ENCODE measurements at regions not wholly inside any gene's neighbourhood (a gene's known extent, or its start where the extent isn't known, plus 50 kb on each side); places are given as distances from the start of the nearest gene placed in this dataset.
"Not testable (repeated sequence)": the region's sequence is repeated elsewhere in the genome, so short reads cannot be mapped to it uniquely, and the experiment has no call there.

- Histone ChIP-seq H4K20me1 (ENCODE audit: low read length) (no peaks in the 10 kb centered on the region), H3K27ac (ENCODE audit: low read length) (no peak overlapping the region), H3K4me1 (ENCODE audit: insufficient read depth, low read length) (no peaks in the 10 kb centered on the region), H3K4me3 (ENCODE audit: low read length) (no peak overlapping the region), H3K36me3 (ENCODE audit: low read depth, low read length) (no peaks in the 10 kb centered on the region), H3F3A (ENCODE audit: low read length, unreplicated experiment) (no peaks in the 10 kb centered on the region), H3K9me2 (replicated peaks; ENCODE audit: low read length) (no peaks in the 10 kb centered on the region), H3K27me3 (ENCODE audit: low read length) (no peaks in the 10 kb centered on the region), H2AFZ (ENCODE audit: low read length) (no peak overlapping the region), H3K4me2 (ENCODE audit: low read length) (no peak overlapping the region), H3K9ac (ENCODE audit: low read length) (no peak overlapping the region), H3K79me2 (ENCODE audit: low read length) (no peaks in the 10 kb centered on the region), H3K9me3 (ENCODE audit: low read length) (no peaks in the 10 kb centered on the region)
- POLR2A ChIA-PET (ENCODE audit: unreplicated experiment): no interaction called here
- intact Hi-C loops (cut with micrococcal nuclease): no loop called here
- CTCF ChIA-PET: no interaction called here
- TF ChIP-seq EZH2 (IDR thresholded peaks at IDR 0.05; ENCODE audit: low read length, unreplicated experiment): no peak
- TF ChIP-seq EZH2phosphoT487 (IDR thresholded peaks at IDR 0.05; ENCODE audit: borderline replicate concordance, low read length): no peak
- TF ChIP-seq, protein P1, sequence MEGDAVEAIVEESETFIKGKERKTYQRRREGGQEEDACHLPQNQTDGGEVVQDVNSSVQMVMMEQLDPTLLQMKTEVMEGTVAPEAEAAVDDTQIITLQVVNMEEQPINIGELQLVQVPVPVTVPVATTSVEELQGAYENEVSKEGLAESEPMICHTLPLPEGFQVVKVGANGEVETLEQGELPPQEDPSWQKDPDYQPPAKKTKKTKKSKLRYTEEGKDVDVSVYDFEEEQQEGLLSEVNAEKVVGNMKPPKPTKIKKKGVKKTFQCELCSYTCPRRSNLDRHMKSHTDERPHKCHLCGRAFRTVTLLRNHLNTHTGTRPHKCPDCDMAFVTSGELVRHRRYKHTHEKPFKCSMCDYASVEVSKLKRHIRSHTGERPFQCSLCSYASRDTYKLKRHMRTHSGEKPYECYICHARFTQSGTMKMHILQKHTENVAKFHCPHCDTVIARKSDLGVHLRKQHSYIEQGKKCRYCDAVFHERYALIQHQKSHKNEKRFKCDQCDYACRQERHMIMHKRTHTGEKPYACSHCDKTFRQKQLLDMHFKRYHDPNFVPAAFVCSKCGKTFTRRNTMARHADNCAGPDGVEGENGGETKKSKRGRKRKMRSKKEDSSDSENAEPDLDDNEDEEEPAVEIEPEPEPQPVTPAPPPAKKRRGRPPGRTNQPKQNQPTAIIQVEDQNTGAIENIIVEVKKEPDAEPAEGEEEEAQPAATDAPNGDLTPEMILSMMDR (conservative IDR thresholded peaks at IDR 0.05; ENCODE audit: low read depth, low read length): no peak
- DNase-seq (no peak), ATAC-seq (no peak)
- BruUV-seq (replicated peaks): no TSS peak
Observed at GRCh38 chrX:128685387-128685786, 633.2 kb upstream of the ACTRT1 start.

DNA sequence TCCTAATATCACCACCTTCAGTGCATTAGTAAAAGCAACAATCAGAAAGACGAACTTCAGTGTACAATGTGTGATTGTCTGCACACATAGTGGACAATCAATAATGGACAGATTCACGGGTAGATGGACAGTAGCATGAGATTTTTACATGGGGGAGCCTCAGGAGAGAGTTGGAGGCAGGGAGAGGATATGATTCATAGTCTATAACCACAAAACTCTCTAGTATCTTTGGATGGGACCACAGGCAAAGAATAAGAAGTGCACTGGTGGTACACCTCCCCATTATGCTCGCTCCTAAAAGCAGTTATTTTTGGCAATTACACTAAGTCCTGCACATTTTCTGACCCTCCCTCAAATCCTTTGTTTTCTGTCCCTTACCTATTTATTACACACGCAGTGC is 624.4 kb upstream of the ACTRT1 start:
- no peak overlapping the region for H3K9ac ChIP-seq (ENCODE audit: low read length)
- no peaks in the 10 kb centered on the region for H3K79me2 ChIP-seq (ENCODE audit: low read length)
- H3K4me1 ChIP-seq (ENCODE audit: insufficient read depth, low read length): no peaks in the 10 kb centered on the region
- ChIA-PET POLR2A (ENCODE audit: unreplicated experiment) (no interaction called here), CTCF (no interaction called here)
- no peak overlapping the region for H3K4me3 ChIP-seq (ENCODE audit: low read length)
- no peaks in the 10 kb centered on the region for H3K9me3 ChIP-seq (ENCODE audit: low read length)
- no peaks in the 10 kb centered on the region for H3K36me3 ChIP-seq (ENCODE audit: low read depth, low read length)
- intact Hi-C loops (cut with micrococcal nuclease): no loop called here
- no peaks in the 10 kb centered on the region for H3K27me3 ChIP-seq (ENCODE audit: low read length)
- BruUV-seq (replicated peaks): no TSS peak
- no peak overlapping the region for H2AFZ ChIP-seq (ENCODE audit: low read length)
- ATAC-seq (no peak), DNase-seq (no peak)
- no peak overlapping the region for H3K27ac ChIP-seq (ENCODE audit: low read length)
- H3F3A ChIP-seq (ENCODE audit: low read length, unreplicated experiment): no peaks in the 10 kb centered on the region
- H4K20me1 ChIP-seq (ENCODE audit: low read length): no peaks in the 10 kb centered on the region
- H3K9me2 ChIP-seq (replicated peaks; ENCODE audit: low read length): no peaks in the 10 kb centered on the region
- no peak overlapping the region for H3K4me2 ChIP-seq (ENCODE audit: low read length)
- TF ChIP-seq, protein P1 (conservative IDR thresholded peaks at IDR 0.05; ENCODE audit: low read depth, low read length): no peak
- TF ChIP-seq EZH2 (IDR thresholded peaks at IDR 0.05; ENCODE audit: low read length, unreplicated experiment): no peak
- TF ChIP-seq EZH2phosphoT487 (IDR thresholded peaks at IDR 0.05; ENCODE audit: borderline replicate concordance, low read length): no peak

- H3K36me3 ChIP-seq (ENCODE audit: low read depth, low read length); H3K4me3 ChIP-seq (ENCODE audit: low read length); H4K20me1 ChIP-seq (ENCODE audit: low read length); DNase-seq; CTCF ChIA-PET; ATAC-seq; H3K4me1 ChIP-seq (ENCODE audit: insufficient read depth, low read length); POLR2A ChIA-PET (ENCODE audit: unreplicated experiment); intact Hi-C loops (cut with micrococcal nuclease); H3K27me3 ChIP-seq (ENCODE audit: low read length); H3K4me2 ChIP-seq (ENCODE audit: low read length); H3K9me3 ChIP-seq (ENCODE audit: low read length); H3F3A ChIP-seq (ENCODE audit: low read length, unreplicated experiment); H3K9me2 ChIP-seq (replicated peaks; ENCODE audit: low read length); H3K27ac ChIP-seq (ENCODE audit: low read length); H3K79me2 ChIP-seq (ENCODE audit: low read length); H3K9ac ChIP-seq (ENCODE audit: low read length); BruUV-seq (replicated peaks); H2AFZ ChIP-seq (ENCODE audit: low read length): not testable (repeated sequence)
Observed at GRCh38 chrX:128674326-128675086, 622.3 kb upstream of the ACTRT1 start.
